Left kidney (tissue), 1 donor: ENCODE measurements at regions not wholly inside any gene's neighbourhood (a gene's known extent, or its start where the extent isn't known, plus 50 kb on each side); places are given as distances from the start of the nearest gene placed in this dataset.

Source experiments
- DNase-seq: peaks from one replicate; pipeline ENCODE4 v3.0.0-alpha.2; 2013

GRCh38 chr2:167900435-167901114 is 346.8 kb downstream of the STK39 start:
- DNase-seq: no peak

- no peak for DNase-seq
Observed at GRCh38 chr2:167898340-167898739, 349.1 kb downstream of the STK39 start.

GRCh38 chr2:167891841-167892240 is 355.6 kb downstream of the STK39 start:
- DNase-seq: no peak

GRCh38 chr2:167890739-167891138 is 356.7 kb downstream of the STK39 start:
- DNase-seq: no peak

GRCh38 chr2:167880415-167880814 is 367.0 kb downstream of the STK39 start:
- DNase-seq: no peak

GRCh38 chr2:167875529-167875928 is 371.9 kb downstream of the STK39 start:
- no peak for DNase-seq

GRCh38 chr2:167874812-167875211 is 372.6 kb downstream of the STK39 start:
- no peak for DNase-seq

GRCh38 chr2:167871286-167871685 is 376.1 kb downstream of the STK39 start:
- DNase-seq: no peak

GRCh38 chr2:167869200-167869599 is 378.2 kb downstream of the STK39 start:
- DNase-seq: no peak

- no peak for DNase-seq
Observed at GRCh38 chr2:167863377-167863776, 384.0 kb downstream of the STK39 start.

GRCh38 chr2:167862782-167863181 is 384.6 kb downstream of the STK39 start:
- DNase-seq: peak; percentile 21

- no peak for DNase-seq
Observed at GRCh38 chr2:167862296-167862695, 385.1 kb downstream of the STK39 start.

- DNase-seq: no peak
Observed at GRCh38 chr2:167861574-167862193, 385.7 kb downstream of the STK39 start.

- DNase-seq: no peak
Observed at GRCh38 chr2:167860082-167860481, 387.3 kb downstream of the STK39 start.

- DNase-seq: no peak
Observed at GRCh38 chr2:167859676-167860075, 387.7 kb downstream of the STK39 start.

GRCh38 chr2:167858086-167858485 is 389.3 kb downstream of the STK39 start:
- DNase-seq: no peak

- DNase-seq: no peak
Observed at GRCh38 chr2:167857416-167857815, 390.0 kb downstream of the STK39 start.

- DNase-seq: no peak
Observed at GRCh38 chr2:167856190-167856589, 391.2 kb downstream of the STK39 start.

GRCh38 chr2:167855211-167855610 is 392.2 kb downstream of the STK39 start:
- no peak for DNase-seq

GRCh38 chr2:167853717-167854116 is 393.7 kb downstream of the STK39 start:
- no peak for DNase-seq

GRCh38 chr2:167851876-167852275 is 395.5 kb downstream of the STK39 start:
- no peak for DNase-seq

- DNase-seq: no peak
Observed at GRCh38 chr2:167851323-167851860, 396.0 kb downstream of the STK39 start.

- DNase-seq: no peak
Observed at GRCh38 chr2:167844714-167845530, 402.5 kb downstream of the STK39 start.
